ENCODE measurements at regions not wholly inside any gene's neighbourhood (a gene's known extent, or its start where the extent isn't known, plus 50 kb on each side); places are given as distances from the start of the nearest gene placed in this dataset.
A peak's percentile ranks its signal among the peaks of the same experiment; 100 is the strongest.

DNA sequence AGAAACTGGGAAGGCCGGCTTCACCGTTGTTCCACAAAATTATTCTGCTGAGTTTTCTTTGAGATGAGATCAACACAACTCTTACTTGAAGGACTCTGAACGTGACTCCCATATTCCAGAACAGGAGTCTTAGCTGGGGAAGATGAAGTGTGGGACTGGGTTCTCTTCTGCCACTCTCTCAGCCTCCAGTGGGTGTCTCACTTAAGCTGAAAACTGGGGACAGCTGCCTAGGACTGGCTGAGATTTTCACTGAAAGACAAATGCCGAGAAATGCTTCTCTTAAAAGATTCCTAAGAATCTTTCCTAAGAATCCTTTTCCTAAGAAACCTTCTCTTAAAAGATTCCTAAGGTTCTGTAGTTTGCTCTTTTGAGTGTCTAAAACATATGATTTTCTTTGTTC lies 156.6 kb upstream of the LHCGR start:
- DNase-seq, result no peak

DNA sequence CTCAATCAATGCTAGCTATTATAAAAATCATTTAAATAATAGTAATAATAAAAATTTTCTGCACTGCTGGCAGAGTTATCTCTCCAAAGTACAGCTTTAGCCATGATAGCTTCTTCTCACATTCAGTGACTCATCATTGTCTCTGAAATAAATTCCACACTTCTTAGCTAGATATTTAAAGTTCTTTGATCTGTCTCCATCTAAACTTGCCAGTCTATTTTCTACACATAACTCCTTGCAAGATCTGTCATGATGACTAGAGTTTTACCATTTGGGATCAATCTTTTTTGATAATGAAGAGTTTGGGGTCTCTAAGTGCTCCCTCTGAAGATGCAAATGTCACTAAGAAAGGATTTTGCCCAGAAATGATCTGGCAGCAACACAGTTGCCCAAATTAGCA lies 155.4 kb upstream of the LHCGR start:
- no peak for DNase-seq

DNA sequence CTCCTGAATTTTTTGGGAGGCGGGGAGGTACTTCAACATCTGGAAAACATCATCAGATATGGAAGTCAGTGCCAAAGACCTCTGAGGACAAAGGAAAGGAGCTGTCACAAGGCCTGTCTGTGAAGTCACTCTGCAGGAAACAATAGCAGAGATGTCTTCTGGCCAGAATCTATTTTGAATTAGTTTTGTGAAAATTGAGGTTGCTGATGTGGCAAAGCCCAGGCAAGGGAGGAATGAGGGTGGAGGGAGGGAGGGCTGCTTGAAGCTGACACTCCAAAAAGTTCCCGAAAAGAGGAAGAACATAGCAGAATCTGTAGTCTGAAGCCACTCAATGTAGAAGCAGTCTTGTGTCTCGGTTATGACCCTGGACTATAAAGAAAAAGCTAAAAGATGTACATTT lies 151.1 kb upstream of the LHCGR start:
- DNase-seq, result no peak

DNA sequence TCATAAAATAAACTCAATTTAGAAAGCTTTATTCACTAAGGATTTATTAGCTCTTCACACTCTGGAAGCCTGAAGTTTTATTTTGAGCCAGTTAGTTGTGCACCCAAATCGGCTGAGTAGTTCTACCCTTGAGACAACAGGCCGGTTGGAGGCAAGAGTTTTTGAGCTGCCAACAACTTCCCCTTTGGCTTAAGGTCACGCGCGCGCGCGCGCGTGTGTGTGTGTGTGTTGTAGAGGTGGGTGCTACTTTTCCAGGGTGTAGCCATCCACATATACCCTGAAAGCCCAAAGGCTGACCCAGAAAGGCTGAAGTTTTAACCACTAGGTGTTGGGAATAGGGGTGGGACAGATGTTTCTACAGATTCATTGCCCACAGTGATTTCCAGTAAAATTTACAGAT lies 150.2 kb upstream of the LHCGR start:
- no peak for DNase-seq

DNA sequence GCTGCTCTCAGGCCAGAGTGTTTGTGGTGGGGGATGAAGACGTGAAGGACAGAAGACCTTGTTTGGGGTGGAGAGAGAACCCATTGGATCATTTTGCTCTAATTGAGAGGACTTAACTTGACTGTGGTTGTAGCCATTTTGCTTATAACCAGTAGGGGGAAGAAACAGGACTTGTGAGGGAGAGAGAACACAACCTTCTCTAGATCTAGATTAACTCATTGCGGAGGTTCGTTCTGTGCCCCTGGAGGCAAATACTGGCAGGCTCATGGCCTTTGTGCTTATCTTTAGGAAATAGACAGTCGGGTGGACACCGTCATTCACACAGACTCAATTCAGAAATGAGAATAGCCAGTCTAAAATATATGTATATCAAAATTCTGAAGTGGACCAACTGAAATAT lies 147.0 kb upstream of the LHCGR start:
- no peak for DNase-seq

DNA sequence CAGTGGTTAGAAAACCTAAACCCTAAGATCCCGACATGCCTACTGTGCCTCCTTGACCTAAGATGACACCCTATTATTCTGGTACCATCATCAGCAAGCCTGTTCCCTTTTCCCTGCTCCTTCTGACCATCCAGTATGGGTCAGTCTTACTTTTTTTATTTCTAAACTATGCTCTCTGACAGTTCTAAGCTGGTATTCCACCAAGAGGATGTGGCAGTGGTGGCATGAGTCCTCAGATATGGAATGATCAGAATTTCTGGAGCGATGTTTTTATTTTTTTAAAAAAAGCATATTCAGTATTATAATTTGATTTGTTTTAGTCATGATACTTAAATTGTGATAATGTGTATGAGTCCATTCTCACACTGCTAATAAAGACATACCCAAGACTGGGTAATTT lies 145.9 kb upstream of the LHCGR start:
- DNase-seq, result no peak

DNA sequence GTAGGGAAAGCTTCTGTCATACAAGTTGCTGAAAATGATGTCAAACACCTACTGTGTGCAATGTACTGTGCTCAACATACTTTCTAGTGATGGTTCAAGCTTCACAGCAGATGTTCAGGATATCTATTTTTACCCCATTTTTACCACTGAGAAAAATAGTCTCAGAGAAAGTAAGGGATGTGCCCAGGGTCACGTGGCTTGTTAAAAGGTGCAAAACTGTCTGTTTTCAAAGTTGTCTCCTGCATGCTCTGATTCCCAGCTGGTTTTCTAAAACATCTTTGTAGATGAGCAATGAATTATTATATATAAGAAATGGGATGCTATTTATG lies 145.5 kb upstream of the LHCGR start:
- DNase-seq, result no peak

DNA sequence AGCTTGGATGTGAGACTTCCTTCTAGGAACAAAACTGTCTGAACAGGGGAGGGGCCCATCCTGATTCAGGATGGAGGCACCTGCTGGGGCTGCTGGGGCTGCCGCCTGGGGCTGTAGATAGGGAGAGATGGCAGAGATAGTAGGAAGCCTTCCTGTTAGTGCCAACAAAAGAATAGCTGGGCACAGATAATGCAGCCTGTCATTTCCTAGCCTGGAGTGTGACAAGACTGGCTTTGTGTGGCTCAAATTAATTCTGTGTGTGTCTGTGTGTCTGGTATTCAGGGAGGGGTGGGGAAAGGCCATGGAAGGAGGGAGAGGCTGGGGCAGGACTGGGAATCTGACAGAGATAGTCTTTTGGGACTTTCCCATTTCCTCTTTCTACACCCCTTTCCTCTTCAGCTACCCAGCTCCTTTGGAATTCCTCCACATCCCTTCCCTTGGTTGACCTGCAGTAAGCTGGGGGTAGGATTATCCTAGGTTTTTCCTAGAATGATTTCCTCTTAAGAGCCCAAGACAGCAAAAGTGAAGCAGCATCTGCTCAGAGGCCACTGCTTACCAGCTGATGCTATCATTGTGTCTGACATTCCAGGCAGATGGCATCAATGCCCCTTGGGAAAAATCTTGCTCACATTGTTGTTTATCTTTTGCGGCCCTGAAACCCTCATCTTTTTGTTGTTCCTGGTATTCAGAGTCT lies 144.9 kb upstream of the LHCGR start:
- DNase-seq, result peak; percentile 6

DNA sequence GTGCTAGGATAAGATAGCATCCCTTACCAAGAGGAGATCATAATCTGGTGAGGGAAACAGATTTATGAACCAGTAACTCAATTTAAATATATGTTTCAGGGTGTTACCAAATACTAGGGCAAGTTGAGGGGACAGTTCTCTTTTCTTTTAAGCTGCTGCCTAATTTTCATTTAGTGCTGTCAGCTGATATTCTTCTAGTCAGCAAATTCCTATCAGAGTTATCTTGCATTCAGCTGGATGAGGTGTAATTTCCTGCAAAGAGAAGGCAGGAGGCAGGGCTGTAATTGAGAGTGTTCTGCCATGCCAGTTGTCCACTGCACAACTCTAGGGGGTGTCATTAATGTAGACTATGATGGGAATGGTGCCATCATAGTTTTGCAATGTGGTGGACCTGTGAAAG lies 141.3 kb upstream of the LHCGR start:
- DNase-seq, result no peak

DNA sequence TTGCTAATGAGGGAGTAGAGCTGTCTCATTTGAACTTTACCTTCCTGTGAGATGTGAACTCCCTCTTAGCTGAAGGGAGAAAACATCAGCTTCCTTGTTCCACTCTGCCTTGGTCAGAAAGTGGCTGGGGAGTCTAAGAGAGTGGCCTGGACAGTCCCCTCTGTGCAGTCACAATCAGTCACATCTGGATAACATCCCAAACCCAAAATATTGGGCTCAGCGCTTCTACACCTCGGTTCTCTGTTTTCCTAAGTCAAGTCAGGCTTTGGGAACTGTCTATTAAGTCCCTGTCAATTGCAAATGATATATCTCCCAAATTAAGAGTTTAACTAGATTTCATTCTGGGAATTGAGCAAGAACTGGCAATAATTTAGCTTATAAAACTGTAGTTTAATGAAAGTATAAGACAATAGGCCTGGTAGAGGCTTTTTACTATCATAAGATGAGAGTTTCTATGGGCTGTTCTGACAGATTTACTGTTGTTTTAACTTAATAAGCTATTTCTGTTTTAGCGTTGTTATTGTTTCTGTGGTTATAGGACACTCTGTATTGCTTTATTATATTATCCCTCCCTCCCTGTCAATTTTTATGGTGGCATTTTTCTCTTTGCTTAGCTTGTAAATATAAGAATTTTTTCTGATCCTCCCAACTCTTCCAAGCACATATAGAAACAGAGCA lies 135.1 kb upstream of the LHCGR start:
- no peak for DNase-seq

DNA sequence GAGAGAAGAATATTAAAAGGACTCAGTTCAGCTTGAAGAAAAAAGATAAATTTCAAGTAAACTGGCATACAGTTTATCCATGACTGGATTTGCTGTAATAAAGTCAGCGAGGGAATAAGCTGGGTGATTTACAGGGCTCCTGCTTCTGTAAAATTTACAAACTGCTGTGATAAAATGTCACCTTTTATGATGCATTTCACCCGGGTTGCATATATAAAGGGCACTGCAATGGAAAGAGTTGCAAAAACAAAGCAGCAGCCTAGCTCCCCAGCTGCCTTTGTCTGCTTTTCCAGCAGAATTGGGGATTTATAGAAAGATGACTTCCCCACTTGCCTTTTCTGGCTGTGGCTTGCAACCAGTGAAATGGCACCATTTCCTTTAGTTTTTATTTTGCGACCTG lies 132.5 kb upstream of the LHCGR start:
- DNase-seq, result no peak

DNA sequence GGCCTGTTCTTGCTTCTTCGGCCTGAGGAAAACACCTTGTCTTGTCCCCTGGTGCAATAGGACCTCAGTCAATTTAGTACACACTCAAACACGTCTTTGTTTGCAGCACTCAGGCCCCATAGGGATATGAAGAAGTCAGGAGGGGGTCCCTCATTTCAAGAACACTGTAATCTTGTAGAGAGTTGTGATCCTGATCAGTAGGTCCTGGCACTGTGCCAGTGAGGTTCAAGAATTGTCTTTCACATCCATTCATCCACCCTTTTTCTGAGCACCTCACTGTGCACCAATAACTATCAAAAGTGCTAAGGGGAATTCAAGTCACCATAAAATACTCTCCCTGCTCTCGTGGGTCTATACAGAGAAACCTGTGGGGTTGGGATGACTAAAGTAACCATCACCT lies 131.4 kb upstream of the LHCGR start:
- no peak for DNase-seq

DNA sequence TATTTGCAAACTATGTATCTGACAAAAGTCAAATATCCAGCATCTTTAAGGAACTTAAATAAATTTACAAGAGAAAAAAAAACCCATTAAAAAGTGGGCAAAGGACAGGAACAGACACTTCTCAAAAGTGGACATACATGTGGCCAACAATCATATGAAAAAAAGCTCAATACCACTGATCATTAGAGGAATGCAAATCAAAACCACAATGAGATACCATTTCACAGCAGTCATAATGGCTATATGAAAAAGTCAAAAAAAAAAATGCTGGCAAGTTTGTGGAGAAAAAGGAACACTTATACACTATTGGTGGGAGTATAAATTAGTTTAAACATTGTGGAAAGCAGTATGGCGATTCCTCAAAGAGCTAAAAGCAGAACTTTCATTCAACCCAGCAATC lies 130.3 kb upstream of the LHCGR start:
- peak; percentile 41 for DNase-seq

DNA sequence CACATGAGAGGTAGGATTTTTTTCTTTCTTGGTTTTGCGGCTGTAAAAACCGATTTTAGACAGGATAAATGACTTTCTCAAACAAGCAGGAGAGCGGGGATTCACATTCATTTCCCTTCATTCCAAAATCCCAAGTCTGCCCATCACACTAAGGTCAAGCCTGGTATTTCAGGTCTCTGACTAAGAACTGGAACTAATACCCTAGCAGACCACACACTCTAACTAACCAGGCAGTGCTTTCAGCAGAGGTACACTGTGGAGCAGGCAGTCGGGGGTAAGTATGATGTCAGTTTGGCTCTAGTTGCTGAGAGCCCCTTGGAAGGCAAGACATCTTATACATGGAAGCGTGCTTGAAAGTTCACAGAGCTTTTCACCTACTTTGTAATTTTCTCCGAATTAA lies 128.1 kb upstream of the LHCGR start:
- no peak for DNase-seq

DNA sequence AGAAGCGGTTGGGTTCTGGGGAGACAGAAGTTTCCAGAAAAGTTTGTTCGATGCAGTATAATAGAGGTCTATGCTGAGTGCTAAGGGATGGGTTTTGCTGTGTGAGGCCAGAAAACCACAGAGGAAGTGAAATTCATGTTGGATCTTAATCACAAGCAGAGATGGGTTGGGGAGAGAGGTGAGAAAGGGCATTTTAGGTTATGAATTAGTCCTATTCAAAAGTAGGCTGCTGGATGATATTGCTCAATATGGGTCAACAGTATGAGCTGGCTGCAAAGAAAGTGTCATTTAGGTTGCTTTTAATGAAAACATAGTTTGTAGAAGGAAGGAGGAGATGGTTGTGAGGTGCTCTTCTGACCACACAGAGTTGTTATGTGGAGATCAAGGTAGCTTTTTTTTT lies 118.8 kb upstream of the LHCGR start:
- DNase-seq, result no peak

DNA sequence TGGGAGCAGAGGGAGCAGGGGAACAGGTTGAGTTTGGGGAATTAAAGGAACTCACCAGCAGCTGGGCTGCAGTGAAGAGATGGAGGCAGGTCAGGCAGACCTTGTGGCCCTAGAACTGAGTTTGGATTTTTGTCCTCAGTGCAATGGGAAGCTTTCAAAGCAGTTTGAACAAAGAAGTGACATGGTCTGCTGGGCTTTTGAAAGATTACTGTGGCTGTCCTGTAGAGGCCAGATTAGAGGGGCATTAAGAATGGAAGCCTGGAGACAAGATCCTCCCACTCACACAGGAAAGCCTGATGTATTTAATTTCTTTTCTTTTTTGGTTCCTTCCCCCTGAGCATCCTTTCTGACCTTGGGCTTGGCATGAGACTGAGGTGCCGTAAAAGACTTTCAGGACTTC lies 118.1 kb upstream of the LHCGR start:
- DNase-seq, result no peak

DNA sequence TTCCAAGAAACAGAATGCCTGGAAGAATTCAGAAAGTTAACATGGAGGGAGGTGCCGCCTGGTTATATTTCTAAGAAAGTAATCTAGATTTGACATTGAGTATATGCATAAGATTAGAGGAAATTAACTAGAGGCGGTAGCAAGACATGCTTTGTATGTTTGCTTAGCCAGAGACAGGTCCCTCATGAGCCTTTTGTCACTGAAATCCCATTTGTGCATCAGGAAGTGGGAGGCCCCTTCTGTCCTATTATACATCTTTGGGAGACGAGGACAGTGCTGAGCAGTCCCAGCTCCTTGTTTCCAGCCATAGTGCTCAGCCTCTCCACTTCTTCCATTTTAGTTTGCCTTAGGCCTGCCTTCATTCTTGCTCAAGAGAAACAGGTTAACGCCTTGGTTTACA lies 115.4 kb upstream of the LHCGR start:
- no peak for DNase-seq

DNA sequence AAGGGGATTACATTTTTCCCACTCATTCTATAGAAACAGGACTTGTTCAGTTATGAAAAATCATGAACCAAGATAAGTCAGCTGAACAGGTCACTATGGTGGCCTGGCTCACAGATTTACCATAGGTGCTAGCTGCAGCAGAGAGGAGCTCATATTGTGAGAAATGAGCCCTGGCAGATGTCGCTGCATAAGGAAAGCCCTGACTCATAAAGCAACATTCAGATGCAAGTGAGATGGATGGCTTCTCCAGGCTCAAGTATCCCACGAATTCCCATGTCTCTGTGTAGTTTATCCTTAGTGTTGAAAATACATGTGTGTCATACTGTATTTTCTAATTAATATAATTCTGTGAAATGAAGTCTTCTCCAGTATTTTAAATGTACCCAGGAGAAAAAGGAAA lies 115.0 kb upstream of the LHCGR start:
- peak; percentile 23 for DNase-seq

DNA sequence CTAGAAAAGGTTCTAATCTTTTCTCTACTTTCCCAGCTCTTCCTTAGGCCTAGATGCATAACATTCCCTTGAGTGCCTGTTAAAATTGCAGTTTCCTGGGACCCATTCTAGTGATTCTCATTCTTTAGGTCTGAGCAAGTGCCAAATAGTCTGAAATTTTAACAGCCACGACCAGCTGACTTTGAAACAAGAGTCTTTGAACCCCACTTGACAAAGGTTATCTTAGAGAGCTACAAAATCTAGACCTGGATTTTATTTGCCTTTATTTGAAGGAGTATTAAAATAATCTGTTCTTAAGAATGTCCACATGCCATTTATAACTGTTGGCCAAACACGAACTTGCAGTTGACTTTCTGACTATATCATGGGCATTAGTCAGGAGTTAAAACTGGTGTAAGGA lies 110.2 kb upstream of the LHCGR start:
- no peak for DNase-seq

DNA sequence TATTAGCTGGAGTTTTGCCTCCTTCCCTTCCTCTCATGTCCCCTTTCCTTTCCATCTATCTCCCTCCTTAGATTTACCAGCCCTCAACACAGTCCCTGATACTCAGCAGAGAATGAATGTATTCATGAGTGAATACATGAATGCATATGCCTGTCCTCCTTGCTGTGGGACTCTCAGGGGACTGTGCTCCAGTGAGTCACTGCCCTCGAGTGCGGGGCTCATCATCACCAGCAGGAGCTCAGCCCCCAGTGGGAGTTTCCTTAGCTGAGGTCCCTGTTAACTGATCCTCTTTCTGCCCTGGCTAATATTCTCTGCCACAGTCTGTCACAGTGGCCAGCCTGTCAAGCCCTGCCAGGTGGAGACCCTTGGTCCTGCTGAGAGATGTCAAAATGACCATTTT lies 104.9 kb upstream of the LHCGR start:
- DNase-seq, result no peak

DNA sequence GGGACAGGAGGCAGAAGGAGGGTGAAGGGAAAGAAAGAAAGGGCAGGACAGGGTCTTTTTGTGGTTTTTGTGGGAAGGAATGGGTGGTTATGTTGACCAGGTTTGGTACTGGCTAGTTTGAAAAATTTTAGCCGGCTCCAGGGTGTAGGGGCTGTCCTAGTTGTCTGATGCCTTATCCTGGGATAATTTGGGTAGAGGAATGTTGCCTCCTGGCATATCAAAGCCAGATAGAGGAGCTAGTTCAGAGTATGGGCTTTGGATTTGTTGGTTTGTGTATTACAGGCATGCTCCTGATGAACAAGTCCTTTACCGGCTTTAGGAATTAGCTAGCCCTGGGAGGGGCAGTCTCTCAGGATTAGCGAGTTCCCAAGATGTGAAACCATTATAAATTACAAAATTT lies 101.1 kb upstream of the LHCGR start:
- DNase-seq, result no peak

DNA sequence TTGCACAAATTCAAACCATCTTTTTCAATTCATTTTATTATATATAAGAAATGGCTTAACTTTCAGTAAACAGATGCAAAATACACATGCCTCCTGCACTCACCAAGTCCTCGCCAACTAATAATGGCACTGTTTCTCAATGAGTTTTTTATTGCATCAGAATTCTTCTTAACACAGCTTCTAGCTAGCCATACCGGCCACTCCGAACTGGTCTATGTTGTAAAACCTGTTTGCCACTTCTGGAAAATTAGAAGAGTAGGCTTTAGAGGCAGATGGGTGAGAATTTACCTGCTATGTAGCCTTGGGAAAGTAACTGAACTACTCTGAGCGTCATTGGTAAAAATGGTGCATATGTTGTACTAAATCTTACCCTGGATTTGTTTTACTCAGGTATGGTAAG lies 100.6 kb upstream of the LHCGR start:
- DNase-seq, result no peak

DNA sequence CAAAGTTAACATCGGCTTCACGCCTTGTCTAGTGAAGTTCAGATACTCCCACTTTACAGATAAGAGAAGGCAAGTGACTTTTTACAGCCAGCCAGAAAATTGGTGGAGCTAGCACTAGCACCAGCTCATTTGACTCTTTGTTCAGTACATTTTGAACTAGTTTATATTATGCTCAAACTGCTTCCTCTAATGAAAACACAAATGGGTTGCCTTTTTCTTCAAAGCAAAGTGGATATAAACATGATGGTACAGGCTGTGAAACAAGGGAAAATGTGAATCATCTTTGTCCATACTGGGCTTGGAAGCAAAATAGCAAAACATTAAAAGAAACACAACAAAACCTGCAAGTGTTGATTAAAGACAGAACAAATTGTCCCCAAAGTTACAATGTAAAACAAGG lies 99.6 kb upstream of the LHCGR start:
- DNase-seq, result no peak

DNA sequence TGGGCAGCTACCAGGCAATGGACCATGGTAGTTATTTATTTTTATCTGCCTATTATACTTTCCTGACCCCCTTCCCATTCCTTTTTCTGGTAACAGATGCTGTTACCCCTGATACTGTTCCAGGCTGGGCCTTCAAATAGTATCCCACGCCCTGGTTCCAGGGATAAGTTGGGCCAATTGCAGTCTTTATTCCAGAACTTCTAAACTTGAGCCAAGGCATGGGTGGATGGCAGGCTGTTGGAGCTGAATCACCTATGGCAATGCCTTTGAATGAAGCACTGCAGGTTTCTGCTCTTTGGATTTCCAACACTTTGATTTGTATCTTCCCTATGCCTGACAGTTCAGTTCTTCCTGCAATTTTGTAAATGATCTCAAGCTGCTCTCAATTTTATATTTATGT lies 99.2 kb upstream of the LHCGR start:
- DNase-seq, result no peak

DNA sequence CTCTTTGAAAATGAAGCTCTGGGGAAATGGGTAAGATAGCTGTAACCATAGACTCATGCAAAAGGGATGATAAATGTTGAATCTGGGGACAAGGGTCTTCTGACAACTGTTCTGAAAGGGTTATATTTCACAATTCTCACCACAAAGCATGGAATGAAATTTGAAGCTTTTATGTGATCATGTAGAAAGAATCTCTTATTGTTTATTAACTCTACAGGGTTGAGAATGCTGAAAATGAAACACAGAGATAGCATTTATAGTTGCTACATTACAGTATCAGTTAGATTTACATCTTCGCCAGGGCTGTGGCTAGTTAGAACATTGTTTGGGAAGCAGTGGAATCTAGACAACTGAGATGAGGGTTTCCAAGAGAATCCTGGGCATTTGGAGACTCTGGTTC lies 97.4 kb upstream of the LHCGR start:
- peak; percentile 89 for DNase-seq
